Endodermal cell (in vitro differentiated cells): ENCODE measurements at regions not wholly inside any gene's neighbourhood (a gene's known extent, or its start where the extent isn't known, plus 50 kb on each side); places are given as distances from the start of the nearest gene placed in this dataset.
A peak's percentile ranks its signal among the peaks of the same experiment; 100 is the strongest.

Experiments
- DNase-seq: peaks from one replicate; pipeline ENCODE4 v3.0.0-alpha.2; 2017
- H3K27ac ChIP-seq: 2 replicates; pipeline ENCODE4 v1.5.1; 2013; ENCODE audit warnings: mild to moderate bottlenecking, low read depth, low read length, moderate library complexity
- H3K27me3 ChIP-seq: 2 replicates; pipeline ENCODE4 v1.6.1; 2013; ENCODE audit warnings: mild to moderate bottlenecking, low read length, moderate library complexity; ENCODE audit not compliant: insufficient read depth, control insufficient read depth, poor library complexity, severe bottlenecking
- H3K36me3 ChIP-seq: 2 replicates; pipeline ENCODE4 v1.7.0; 2013; ENCODE audit warnings: mild to moderate bottlenecking, low read length, moderate library complexity; ENCODE audit not compliant: control insufficient read depth, insufficient read depth
- H3K4me1 ChIP-seq: one replicate; pipeline ENCODE4 v1.7.0; 2013; ENCODE audit warnings: low read length; ENCODE audit not compliant: control insufficient read depth, insufficient read depth
- H3K4me3 ChIP-seq: 2 replicates; pipeline ENCODE4 v1.5.1; 2013; ENCODE audit warnings: mild to moderate bottlenecking, low read length, moderate library complexity
- H3K9ac ChIP-seq: 2 replicates; pipeline ENCODE4 v1.6.1; 2013; ENCODE audit warnings: mild to moderate bottlenecking, low read length, moderate library complexity; ENCODE audit not compliant: poor library complexity, severe bottlenecking; ENCODE audit errors: extremely low read depth
- H3K9me3 ChIP-seq: 2 replicates; pipeline ENCODE4 v1.6.1; 2013; ENCODE audit warnings: mild to moderate bottlenecking, low read length, moderate library complexity; ENCODE audit not compliant: control insufficient read depth
- H3K27ac Mint-ChIP-seq: 2 replicates; pipeline ENCODE4 v1.8.0; 2020; ENCODE audit warnings: mixed read lengths
- H3K27me3 Mint-ChIP-seq: 2 replicates; pipeline ENCODE4 v1.8.0; 2021; ENCODE audit warnings: mild to moderate bottlenecking, mixed read lengths; ENCODE audit not compliant: insufficient read depth
- H3K36me3 Mint-ChIP-seq: 2 replicates; pipeline ENCODE4 v1.8.0; 2020; ENCODE audit warnings: low read depth, mixed read lengths
- H3K4me1 Mint-ChIP-seq: 2 replicates; pipeline ENCODE4 v1.8.0; 2020; ENCODE audit warnings: mixed read lengths
- H3K4me3 Mint-ChIP-seq: 2 replicates; pipeline ENCODE4 v1.8.0; 2020; ENCODE audit warnings: mild to moderate bottlenecking, moderate library complexity, mixed read lengths
- H3K9me3 Mint-ChIP-seq: 2 replicates; pipeline ENCODE4 v1.8.0; 2020; ENCODE audit warnings: mild to moderate bottlenecking, mixed read lengths
- WGBS, 2 experiments: methylation state at CpG; one replicate each; pipeline versions ENCODE4 v1.1.5 to v1.1.7; 2013; ENCODE audit warnings: missing lambda C conversion rate in 2 of 2, mixed read lengths in 1 of 2; ENCODE audit not compliant: insufficient coverage in 1 of 2, insufficient read length in 1 of 2; 5-methylcytosine and 5-hydroxymethylcytosine counted together
- TF ChIP-seq, protein P1 (sequence below): fragments of 200-600 bp; sonication (generic); conservative IDR thresholded peaks from 2 replicates; pipeline ENCODE4 v1.5.0; 2021; ENCODE audit warnings: antibody characterized with exemption, mild to moderate bottlenecking

- no peak overlapping the region for H3K9ac ChIP-seq
- Mint-ChIP-seq H3K9me3 (no peaks in the 10 kb centered on the region), H3K27me3 (no peaks in the 10 kb centered on the region), H3K27ac (no peak overlapping the region), H3K4me3 (no peak overlapping the region), H3K4me1 (peaks cover 13% of the 10 kb centered on the region), H3K36me3 (no peaks in the 10 kb centered on the region)
- no peak overlapping the region for H3K27ac ChIP-seq
- DNase-seq: peak; percentile 44
- H3K27me3 ChIP-seq: no peaks in the 10 kb centered on the region
- H3K36me3 ChIP-seq: no peaks in the 10 kb centered on the region
- H3K9me3 ChIP-seq: no peaks in the 10 kb centered on the region
- no peak overlapping the region for H3K4me3 ChIP-seq
- 91 to 93% methylated on average over 26 to 37 of the region's 37 CpGs for WGBS, 2 experiments
- H3K4me1 ChIP-seq: peaks cover 4% of the 10 kb centered on the region
- TF ChIP-seq, protein P1, sequence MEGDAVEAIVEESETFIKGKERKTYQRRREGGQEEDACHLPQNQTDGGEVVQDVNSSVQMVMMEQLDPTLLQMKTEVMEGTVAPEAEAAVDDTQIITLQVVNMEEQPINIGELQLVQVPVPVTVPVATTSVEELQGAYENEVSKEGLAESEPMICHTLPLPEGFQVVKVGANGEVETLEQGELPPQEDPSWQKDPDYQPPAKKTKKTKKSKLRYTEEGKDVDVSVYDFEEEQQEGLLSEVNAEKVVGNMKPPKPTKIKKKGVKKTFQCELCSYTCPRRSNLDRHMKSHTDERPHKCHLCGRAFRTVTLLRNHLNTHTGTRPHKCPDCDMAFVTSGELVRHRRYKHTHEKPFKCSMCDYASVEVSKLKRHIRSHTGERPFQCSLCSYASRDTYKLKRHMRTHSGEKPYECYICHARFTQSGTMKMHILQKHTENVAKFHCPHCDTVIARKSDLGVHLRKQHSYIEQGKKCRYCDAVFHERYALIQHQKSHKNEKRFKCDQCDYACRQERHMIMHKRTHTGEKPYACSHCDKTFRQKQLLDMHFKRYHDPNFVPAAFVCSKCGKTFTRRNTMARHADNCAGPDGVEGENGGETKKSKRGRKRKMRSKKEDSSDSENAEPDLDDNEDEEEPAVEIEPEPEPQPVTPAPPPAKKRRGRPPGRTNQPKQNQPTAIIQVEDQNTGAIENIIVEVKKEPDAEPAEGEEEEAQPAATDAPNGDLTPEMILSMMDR: peak; percentile 21
Measured at GRCh38 chr6:166763606-166764472, 136.8 kb upstream of the RPS6KA2 start.

DNA sequence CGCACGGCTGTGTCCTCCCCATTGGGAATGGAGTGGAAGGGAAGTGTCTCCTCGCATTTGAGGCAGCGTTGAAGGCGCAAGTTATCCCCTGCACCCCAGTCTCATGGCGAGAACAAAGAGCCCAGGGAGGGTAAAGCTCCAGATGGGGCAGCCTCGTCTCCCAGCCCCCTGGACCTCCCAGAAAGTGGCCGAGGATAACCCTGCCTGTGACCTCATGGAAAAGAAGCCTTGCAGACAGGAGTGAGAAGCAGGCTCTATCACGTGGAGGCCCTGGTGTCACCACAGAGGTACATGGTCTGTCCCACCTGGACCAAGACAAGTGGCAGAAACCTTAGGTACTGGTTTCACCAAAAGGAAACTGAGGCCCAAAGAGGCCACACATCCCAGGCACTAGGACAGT is 134.8 kb upstream of the RPS6KA2 start:
- H3K36me3 ChIP-seq: no peaks in the 10 kb centered on the region
- H3K4me3 Mint-ChIP-seq: no peak overlapping the region
- peaks cover 22% of the 10 kb centered on the region for H3K4me1 Mint-ChIP-seq
- H3K27ac Mint-ChIP-seq: no peak overlapping the region
- no peaks in the 10 kb centered on the region for H3K9me3 ChIP-seq
- no peaks in the 10 kb centered on the region for H3K9me3 Mint-ChIP-seq
- H3K9ac ChIP-seq: no peak overlapping the region
- H3K36me3 Mint-ChIP-seq: no peaks in the 10 kb centered on the region
- no peak for DNase-seq
- peaks cover 3% of the 10 kb centered on the region for H3K4me1 ChIP-seq
- TF ChIP-seq, protein P1: no peak
- no peaks in the 10 kb centered on the region for H3K27me3 Mint-ChIP-seq
- WGBS, 2 experiments: 84 to 87% methylated on average over 6 to 9 of the region's 9 CpGs
- no peak overlapping the region for H3K27ac ChIP-seq
- H3K4me3 ChIP-seq: no peak overlapping the region
- H3K27me3 ChIP-seq: no peaks in the 10 kb centered on the region

- TF ChIP-seq, protein P1: no peak
- 84 to 86% methylated on average over 11 of the region's 11 CpGs for WGBS, 2 experiments
- Mint-ChIP-seq H3K4me3 (no peak overlapping the region), H3K36me3 (no peaks in the 10 kb centered on the region), H3K27ac (no peak overlapping the region), H3K4me1 (peaks cover 18% of the 10 kb centered on the region), H3K27me3 (no peaks in the 10 kb centered on the region), H3K9me3 (no peaks in the 10 kb centered on the region)
- H3K4me3 ChIP-seq: no peak overlapping the region
- no peak overlapping the region for H3K27ac ChIP-seq
- no peak for DNase-seq
- H3K27me3 ChIP-seq: no peaks in the 10 kb centered on the region
- no peaks in the 10 kb centered on the region for H3K9me3 ChIP-seq
- no peaks in the 10 kb centered on the region for H3K4me1 ChIP-seq
- H3K36me3 ChIP-seq: no peaks in the 10 kb centered on the region
- no peak overlapping the region for H3K9ac ChIP-seq
Measured at GRCh38 chr6:166760288-166760687, 133.2 kb upstream of the RPS6KA2 start.
